ENCODE measurements at regions not wholly inside any gene's neighbourhood (a gene's known extent, or its start where the extent isn't known, plus 50 kb on each side); places are given as distances from the start of the nearest gene placed in this dataset.

DNA sequence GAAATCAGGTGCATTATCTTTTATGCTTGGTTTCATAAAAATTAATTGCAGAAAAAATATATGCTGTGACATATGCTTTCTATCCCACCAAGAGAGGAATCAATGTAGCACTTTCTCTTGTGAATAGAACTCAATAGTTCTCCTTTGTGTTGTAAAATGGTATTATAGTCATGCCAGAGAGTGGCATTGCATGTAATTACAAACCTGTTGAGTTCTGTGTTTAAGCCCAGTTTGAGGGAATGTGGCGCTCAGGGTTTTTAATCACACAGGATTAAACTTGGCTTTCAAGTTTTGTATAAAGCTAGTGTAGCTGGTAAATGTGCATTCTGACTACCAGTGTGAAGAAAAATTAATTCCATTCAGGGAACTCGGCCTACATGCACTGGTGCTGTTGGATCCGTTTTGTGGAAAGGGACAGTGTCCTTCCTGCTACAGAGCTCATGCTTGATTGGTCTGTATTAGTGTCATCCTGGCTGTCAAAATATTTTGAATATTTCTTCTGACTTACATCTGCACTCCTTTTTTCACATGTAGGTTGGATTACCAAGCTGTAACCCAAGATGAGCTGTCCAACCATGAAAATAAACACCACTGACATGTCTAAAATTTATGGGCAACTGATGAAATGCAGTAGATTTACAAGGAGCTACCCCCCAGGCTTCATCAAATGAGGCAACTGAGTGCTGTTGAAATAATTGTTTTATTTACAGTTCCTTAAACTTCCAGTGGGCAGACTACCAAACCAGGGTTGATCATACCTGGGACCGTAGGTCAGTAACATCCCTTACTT, 80.3 kb downstream of the SLC4A3 start:
- TF ChIP-seq, protein P1, sequence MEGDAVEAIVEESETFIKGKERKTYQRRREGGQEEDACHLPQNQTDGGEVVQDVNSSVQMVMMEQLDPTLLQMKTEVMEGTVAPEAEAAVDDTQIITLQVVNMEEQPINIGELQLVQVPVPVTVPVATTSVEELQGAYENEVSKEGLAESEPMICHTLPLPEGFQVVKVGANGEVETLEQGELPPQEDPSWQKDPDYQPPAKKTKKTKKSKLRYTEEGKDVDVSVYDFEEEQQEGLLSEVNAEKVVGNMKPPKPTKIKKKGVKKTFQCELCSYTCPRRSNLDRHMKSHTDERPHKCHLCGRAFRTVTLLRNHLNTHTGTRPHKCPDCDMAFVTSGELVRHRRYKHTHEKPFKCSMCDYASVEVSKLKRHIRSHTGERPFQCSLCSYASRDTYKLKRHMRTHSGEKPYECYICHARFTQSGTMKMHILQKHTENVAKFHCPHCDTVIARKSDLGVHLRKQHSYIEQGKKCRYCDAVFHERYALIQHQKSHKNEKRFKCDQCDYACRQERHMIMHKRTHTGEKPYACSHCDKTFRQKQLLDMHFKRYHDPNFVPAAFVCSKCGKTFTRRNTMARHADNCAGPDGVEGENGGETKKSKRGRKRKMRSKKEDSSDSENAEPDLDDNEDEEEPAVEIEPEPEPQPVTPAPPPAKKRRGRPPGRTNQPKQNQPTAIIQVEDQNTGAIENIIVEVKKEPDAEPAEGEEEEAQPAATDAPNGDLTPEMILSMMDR (IDR thresholded peaks at IDR 0.05; ENCODE audit: low read length): no peak
- no peak for TF ChIP-seq EZH2 (IDR thresholded peaks at IDR 0.05; ENCODE audit: borderline replicate concordance, low read length)

Data from OCI-LY1 (cell line).